GM12891 (cell line): ENCODE measurements at regions not wholly inside any gene's neighbourhood (a gene's known extent, or its start where the extent isn't known, plus 50 kb on each side); places are given as distances from the start of the nearest gene placed in this dataset.

Source experiments
- PAX5 ChIP-seq: IDR thresholded peaks from 2 replicates; pipeline ENCODE4 v1.6.1; 2011; ENCODE audit warnings: low read length, moderate library complexity, mild to moderate bottlenecking; ENCODE audit not compliant: insufficient read depth, severe bottlenecking
- POLR2A ChIP-seq: IDR thresholded peaks from 2 replicates; pipeline ENCODE4 v1.6.1; 2011; ENCODE audit warnings: low read depth, low read length, control low read depth
- POLR2AphosphoS5 ChIP-seq: IDR thresholded peaks from 2 replicates; pipeline ENCODE4 v1.6.1; 2011; ENCODE audit warnings: low read depth, low read length, control low read depth
- POU2F2 ChIP-seq: IDR thresholded peaks from 2 replicates; pipeline ENCODE4 v1.6.1; 2011; ENCODE audit warnings: low read depth, mild to moderate bottlenecking, control low read depth, low read length, moderate library complexity
- SPI1 ChIP-seq: IDR thresholded peaks from 2 replicates; pipeline ENCODE4 v1.6.1; 2011; ENCODE audit warnings: low read depth, low read length, control low read depth
- TAF1 ChIP-seq: IDR thresholded peaks from 2 replicates; pipeline ENCODE4 v1.6.1; 2011; ENCODE audit warnings: low read depth, low read length, control low read depth

DNA sequence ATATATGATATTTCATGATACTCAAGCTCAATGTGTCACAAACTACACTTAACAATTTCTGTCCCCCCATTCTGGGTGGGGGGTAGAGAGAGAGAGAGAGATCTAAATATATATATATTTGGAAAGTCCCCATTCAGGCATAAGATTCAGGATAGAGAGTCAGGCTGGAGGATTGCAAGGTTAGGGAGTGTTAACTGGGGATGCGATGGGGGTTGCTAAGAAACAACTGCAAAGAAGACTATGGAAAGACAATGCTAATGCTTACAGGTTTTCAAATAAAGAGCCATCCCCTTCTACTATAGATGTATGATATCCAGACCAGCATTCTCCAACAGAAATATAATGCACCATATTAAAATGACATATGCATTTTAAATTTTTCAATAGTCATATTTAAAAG, 79.2 kb upstream of the OR5AK2 start:
- TF ChIP-seq TAF1 (no peak), POLR2A (no peak), SPI1 (no peak), POLR2AphosphoS5 (no peak), PAX5 (no peak), POU2F2 (no peak)
